GM12892 (cell line): ENCODE measurements at regions not wholly inside any gene's neighbourhood (a gene's known extent, or its start where the extent isn't known, plus 50 kb on each side); places are given as distances from the start of the nearest gene placed in this dataset.

ENCODE experiments used
- DNase-seq: peaks from one replicate; pipeline ENCODE4 v3.0.0; 2011; ENCODE audit not compliant: insufficient read length
- FAIRE-seq: peaks from 2 replicates; lab custom pipeline; 2011; peaks lifted over from hg19 to GRCh38; lab: Jason Lieb, UNC
- POLR2A ChIP-seq: IDR thresholded peaks from 2 replicates; pipeline ENCODE4 v1.6.1; 2011; ENCODE audit warnings: low read depth, low read length, control low read depth
- POLR2AphosphoS5 ChIP-seq: IDR thresholded peaks from 2 replicates; pipeline ENCODE4 v1.6.1; 2011; ENCODE audit warnings: low read depth, low read length, control low read depth
- TAF1 ChIP-seq: IDR thresholded peaks from 2 replicates; pipeline ENCODE4 v1.6.1; 2011; ENCODE audit warnings: low read depth, mild to moderate bottlenecking, control low read depth, low read length, borderline replicate concordance

DNA sequence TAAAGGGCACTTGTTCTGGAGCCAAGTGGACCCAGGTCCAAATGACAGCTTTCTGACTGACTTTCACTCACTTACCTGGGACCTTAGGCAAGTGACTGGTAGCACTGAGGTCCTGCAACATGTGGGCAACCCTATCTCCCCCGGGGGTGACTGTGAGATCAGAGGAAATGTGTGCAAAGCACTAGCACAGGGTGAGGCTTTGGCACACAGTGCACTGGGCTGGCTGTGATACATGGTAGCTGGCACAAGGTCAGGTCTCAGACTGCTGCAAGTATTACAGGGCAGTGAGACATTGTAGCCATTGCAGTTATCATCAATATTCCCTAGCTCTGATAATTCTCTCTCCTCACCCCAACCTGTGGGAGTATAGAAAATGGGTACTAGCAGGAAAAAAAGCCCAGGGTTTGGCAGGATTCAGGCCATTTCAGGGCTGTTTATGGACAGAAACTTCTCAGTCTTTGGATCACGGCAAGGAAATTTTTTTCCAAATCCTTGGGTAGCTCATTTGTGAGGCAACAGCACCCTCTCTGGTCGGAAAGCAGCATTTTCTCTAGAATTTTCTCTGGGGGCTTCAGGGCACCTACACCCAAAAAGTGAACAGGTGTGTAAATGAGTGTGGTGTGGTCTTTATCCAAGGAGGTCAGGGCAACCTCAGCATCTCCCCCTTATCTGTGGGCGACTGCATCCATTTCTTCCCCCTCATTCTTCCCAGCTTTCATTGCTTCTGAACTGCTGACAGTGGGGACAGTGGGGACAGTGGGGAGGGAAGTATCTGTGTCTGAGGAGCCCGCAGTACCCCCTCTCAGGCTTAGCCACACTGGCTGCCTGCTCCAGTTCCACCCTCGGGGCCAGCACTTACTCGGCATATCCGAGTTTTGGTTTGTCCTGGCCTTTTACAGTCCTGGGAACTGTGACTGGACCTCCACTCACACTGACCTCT lies 148.7 kb upstream of the PHACTR3 start:
- DNase-seq (no peak), FAIRE-seq (no peak)
- TF ChIP-seq TAF1, result no peak
- TF ChIP-seq POLR2AphosphoS5, result no peak
- TF ChIP-seq POLR2A, result no peak

DNA sequence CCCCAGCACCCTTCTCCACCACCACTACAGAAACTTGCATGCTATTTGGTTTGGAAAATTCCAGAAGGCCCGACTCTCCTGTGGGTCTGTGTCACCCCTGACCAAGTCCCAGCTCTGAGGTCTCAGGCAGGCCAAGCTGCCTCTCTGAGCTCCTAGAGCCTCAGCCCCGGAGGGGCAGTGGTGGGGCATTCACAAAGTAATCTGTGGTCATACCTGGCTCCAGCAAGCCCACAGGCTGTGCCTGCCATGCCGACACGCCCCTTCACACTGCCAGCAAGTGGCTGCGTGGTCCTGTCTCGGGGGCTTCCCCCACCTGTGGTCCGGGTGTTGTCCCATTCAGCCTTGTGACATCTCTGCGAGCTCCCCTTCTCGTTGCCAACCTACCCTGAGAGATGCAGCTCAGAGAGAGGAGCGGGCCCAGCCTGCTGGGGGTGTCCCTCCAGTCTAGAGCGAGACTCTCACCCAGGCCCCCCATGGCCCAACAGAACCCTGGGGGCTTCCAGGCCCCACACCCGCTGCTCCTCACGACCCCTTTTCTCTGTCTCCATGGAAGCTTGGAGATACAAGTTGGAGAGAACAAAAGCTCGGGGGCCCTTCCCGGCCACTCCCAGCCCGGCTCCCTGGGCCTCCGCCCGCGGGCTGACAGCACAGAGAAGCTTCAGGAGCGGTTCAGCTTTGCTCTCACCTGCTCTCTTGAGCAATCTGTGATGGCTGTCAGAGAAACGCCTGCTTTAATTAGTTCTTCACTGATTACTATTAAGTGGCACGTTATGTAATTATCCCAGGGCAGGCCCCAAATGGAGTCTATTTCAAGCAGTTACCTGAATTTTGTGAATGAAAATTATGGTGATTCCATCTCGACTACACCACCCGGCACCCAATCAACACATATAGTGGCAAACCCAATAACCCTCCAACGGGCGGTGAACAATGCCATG lies 147.7 kb upstream of the PHACTR3 start:
- DNase-seq (no peak), FAIRE-seq (no peak)
- TF ChIP-seq POLR2AphosphoS5, result no peak
- TF ChIP-seq TAF1, result no peak
- no peak for TF ChIP-seq POLR2A

DNA sequence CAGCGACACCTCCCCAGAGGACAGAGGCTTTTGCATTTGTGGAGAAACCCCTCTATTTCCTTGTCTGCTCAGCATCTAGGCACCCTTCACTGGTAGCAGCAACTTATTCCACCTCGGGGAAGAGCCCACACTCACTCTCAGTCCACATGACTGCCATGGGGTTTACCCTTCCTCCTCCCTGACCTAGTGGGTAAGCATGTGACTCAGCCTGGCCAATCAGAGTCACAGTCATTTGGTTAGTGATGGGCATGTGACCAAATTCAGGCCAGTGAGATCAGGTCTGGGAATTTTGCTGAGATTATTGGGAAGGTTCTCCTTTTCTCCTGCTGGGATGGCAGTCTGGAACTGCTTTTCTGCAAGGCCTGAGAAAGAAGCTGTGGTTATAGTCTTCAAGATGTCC lies 145.7 kb upstream of the PHACTR3 start:
- DNase-seq (no peak), FAIRE-seq (no peak)
- no peak for TF ChIP-seq POLR2A
- no peak for TF ChIP-seq POLR2AphosphoS5
- no peak for TF ChIP-seq TAF1

DNA sequence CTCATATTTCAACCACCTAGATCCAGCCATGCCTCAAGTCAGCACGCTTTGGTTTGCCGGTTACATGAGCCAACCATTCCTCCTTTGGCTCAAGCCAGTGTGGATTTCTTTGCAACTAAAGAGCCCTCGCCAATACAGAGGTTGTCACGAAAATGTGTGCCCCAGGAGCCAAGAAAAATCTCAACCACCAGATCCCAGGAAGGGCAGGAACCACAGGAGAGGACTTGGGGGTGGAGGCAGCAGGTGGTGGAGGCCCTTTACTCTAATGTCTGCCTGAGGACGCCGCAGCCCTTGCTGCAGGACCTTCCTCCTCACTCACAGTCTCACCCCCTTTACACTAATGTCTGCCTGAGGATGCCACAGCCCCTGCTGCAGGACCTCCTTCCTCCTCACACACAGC lies 144.8 kb upstream of the PHACTR3 start:
- no peak for FAIRE-seq
- DNase-seq, result no peak
- TF ChIP-seq POLR2A, result no peak
- no peak for TF ChIP-seq TAF1
- TF ChIP-seq POLR2AphosphoS5, result no peak

DNA sequence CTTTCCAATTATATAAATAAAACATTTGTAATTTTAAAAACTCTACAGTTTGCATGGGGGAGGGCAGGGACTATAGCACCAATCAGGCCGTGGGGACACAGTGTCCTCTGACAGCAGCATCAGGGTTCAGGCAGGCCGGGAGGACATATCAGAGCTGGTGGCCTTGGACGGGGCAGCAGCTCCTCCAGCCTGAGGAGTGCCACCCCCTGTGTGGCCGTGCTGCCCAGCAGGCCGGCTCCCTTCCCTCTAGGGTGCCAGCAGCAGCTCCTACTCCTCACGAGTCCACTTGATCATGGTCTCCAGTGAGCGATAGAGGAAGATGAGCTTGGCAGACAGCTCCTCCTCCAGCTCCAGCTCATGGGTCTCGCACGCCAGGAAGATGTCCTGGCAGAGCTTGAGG lies 144.0 kb upstream of the PHACTR3 start:
- FAIRE-seq (no peak), DNase-seq (no peak)
- TF ChIP-seq TAF1 (no peak), POLR2AphosphoS5 (no peak), POLR2A (no peak)

DNA sequence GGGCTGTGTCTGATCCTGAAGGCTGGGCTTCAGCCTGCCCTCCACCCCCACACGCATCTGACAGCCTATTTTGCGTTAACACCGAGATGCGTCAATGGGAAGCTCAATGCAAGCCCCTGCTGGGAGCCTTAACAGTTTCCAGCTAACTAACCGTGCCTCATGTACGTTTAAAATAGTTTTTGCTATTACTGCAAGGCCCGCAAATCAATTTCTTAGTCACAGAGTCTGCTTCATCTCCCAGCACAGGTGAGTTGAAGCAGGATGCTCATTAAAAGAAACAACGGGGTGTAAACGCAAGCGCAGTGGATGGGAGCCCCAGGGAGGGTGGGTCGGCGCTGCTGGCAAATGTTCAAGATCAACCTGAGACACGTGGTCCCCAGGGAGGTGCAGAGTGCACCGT lies 142.8 kb upstream of the PHACTR3 start:
- no peak for FAIRE-seq
- TF ChIP-seq POLR2AphosphoS5 (no peak), TAF1 (no peak), POLR2A (no peak)
- DNase-seq, result no peak

DNA sequence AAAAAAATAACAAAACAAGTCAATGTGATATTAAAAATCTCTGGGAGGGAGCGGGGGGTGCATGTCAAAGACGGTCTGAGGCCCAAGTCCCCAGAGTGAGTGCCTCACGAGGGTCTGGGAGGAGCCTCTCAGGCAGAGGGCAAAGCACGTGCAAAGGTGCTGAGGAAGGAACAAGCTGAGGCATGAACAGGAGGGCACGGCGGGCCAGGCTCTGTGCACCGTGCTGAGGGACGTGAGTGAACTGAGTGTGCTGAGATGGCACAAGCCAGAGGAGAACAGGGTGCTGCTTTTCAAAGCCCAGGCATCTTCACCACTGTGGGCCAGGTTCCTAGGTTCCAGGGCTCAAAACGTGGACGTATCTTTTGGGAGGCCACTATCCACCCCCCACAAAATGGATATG lies 142.1 kb upstream of the PHACTR3 start:
- no peak for DNase-seq
- FAIRE-seq, result no peak
- TF ChIP-seq TAF1 (no peak), POLR2A (no peak), POLR2AphosphoS5 (no peak)

DNA sequence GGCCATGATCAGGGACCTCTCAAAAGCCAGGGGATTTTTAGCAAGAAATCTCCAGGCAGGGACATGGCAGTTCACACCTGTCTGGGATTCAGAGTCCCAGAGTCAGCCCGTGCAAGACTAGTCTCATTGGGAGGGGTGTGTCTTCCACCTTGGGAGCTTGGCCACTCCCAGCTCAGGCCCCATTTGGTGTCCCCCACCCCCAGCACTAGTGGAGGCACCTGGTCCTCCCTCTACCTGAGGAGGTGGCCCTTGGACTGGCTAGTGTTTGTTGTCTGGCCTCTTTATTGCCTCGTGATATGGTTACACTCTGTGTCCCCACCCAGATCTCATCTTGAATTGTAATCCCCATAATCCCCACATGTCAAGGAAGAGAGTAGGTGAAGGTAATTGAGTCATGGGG lies 140.8 kb upstream of the PHACTR3 start:
- TF ChIP-seq POLR2AphosphoS5, result no peak
- no peak for TF ChIP-seq TAF1
- TF ChIP-seq POLR2A, result no peak
- FAIRE-seq, result no peak
- DNase-seq, result no peak

DNA sequence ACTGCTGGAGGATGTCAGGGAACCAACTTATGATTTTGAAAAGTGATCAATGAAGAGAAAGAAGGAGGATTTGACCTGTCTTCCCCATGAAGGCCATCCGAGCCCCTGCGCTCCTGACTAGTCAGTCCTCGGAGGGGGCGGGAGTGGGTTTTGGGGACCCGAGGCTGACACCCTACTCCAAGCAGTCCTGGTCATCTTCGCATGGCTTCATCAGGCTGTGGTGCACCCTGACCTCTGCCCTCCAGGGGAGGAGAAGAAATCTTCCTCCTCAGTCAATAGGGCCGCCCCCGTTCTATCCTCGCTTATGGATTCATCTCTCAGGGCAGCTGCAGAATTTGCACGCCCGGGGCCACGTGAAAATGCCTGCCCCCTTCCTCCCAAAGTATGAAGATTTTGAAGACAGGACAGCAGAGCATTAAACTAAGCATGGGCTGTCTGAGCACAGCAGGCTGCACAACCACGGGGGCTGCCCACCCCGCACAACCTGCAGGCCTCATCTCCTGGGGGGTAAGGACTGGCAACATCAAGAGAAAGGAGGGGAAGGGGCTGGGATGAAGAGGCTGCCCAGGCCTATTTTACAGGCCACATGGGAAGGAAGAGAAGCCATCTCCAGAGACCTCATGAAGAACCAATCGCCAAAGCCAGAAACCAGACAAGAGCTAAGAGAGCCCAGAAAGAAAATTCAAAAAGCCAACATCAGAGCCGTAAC lies 138.1 kb upstream of the PHACTR3 start:
- no peak for FAIRE-seq
- TF ChIP-seq POLR2A (no peak), POLR2AphosphoS5 (no peak), TAF1 (no peak)
- DNase-seq, result no peak

DNA sequence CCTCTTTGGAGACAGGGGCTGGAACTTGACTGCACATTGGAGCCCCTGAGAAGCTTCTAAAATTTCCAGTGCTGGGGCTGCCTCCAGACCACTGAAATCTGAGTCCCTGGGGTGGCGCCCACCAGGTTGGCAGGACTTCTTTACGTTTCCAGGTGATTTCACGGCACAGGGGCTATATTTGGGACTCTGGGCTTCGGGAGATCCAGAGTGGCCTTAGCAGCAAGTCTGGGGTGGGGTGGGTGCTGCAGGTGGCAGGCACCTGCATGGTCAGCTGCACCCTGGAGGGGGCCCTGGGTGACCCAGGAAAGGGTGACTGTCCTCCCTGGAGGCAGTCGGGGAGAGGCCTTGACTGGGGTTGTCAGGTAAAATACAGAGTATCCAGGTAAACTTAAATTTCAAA lies 135.5 kb upstream of the PHACTR3 start:
- no peak for DNase-seq
- TF ChIP-seq POLR2AphosphoS5 (no peak), POLR2A (no peak), TAF1 (no peak)
- no peak for FAIRE-seq
